Natural killer cell (primary cell): ENCODE measurements at regions not wholly inside any gene's neighbourhood (a gene's known extent, or its start where the extent isn't known, plus 50 kb on each side); places are given as distances from the start of the nearest gene placed in this dataset.

Source experiments
- ATAC-seq, 3 donors: fragments of 150-1000 bp in 2 of 3; fragments of 200-7000 bp in 1 of 3; cut with Tn5 transposase; 1 replicate in 1 of 3; 2 replicates in 2 of 3; pipeline ENCODE4 v1.10.0; 2021; ENCODE audit warnings: mild to moderate bottlenecking in 2 of 3, moderate library complexity in 2 of 3
- DNase-seq, 2 donors: peaks; one replicate each; pipeline versions ENCODE4 v3.0.0 to v3.0.0-alpha.2; 2013 to 2021; ENCODE audit warnings: mixed read lengths in 1 of 2
- H3K27ac ChIP-seq: one replicate; pipeline ENCODE4 v1.5.1; 2013; ENCODE audit warnings: mild to moderate bottlenecking, low read length
- H3K27me3 ChIP-seq: one replicate; pipeline ENCODE4 v1.6.1; 2013; ENCODE audit warnings: low read length; ENCODE audit not compliant: control insufficient read depth, insufficient read depth
- H3K36me3 ChIP-seq: one replicate; pipeline ENCODE4 v1.6.1; 2013; ENCODE audit warnings: low read length; ENCODE audit not compliant: control insufficient read depth, insufficient read depth
- H3K4me1 ChIP-seq: one replicate; pipeline ENCODE4 v1.6.1; 2013; ENCODE audit warnings: low read length; ENCODE audit not compliant: control insufficient read depth, insufficient read depth
- H3K4me3 ChIP-seq: one replicate; pipeline ENCODE4 v1.5.1; 2013; ENCODE audit warnings: low read length
- H3K9me3 ChIP-seq: one replicate; pipeline ENCODE4 v1.6.1; 2013; ENCODE audit warnings: low read length; ENCODE audit not compliant: control insufficient read depth, insufficient read depth
- H3K27ac Mint-ChIP-seq, 2 donors: one replicate each; pipeline ENCODE4 v1.8.0; 2022; ENCODE audit warnings: mild to moderate bottlenecking in 2 of 2, mixed read lengths in 2 of 2, moderate library complexity in 1 of 2
- H3K27me3 Mint-ChIP-seq, 2 donors: one replicate each; pipeline ENCODE4 v1.8.0; 2022; ENCODE audit warnings: low read depth in 2 of 2, mixed read lengths in 2 of 2
- H3K36me3 Mint-ChIP-seq: one replicate; pipeline ENCODE4 v1.8.0; 2022; ENCODE audit warnings: mixed read lengths
- H3K4me1 Mint-ChIP-seq, 2 donors: one replicate each; pipeline ENCODE4 v1.8.0; 2022; ENCODE audit warnings: mixed read lengths in 2 of 2
- H3K4me3 Mint-ChIP-seq: one replicate; pipeline ENCODE4 v1.8.0; 2022; ENCODE audit warnings: mild to moderate bottlenecking, moderate library complexity, mixed read lengths
- H3K9me3 Mint-ChIP-seq, 2 donors: one replicate each; pipeline ENCODE4 v1.8.0; 2022; ENCODE audit warnings: mixed read lengths in 2 of 2
- WGBS: methylation state at CpG from one replicate; pipeline ENCODE4 v1.1.7; 2013; ENCODE audit warnings: missing lambda C conversion rate; ENCODE audit not compliant: insufficient coverage; 5-methylcytosine and 5-hydroxymethylcytosine counted together
- intact Hi-C: fragments of 100-400 bp; cut with micrococcal nuclease; formaldehyde crosslinking; loops from one replicate; pipeline ENCODE4 v1.14.2; 2022
- TF ChIP-seq, protein P1 (sequence below): fragments of 200-600 bp; IDR thresholded peaks from one replicate; pipeline ENCODE4 v1.8.0; 2022; ENCODE audit warnings: antibody characterized with exemption

DNA sequence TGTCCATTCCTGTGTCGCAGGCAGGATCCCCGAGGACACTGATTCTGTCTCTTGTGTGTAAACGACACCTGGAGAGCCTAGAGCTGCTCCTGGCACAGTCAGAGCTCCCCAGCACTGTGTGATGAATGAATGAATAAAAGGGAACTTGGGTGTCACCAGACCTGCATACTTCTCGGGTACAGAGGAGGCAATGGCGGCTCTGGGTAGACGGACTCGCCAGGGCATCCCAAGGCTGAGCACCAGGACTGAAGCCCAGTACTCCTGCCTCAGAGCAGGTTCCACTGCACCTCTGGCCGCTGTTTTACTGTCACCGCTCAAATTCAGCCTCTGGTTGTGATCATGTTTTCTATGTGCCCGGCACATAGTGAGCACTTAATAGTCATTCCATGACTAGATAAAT, 255.8 kb downstream of the GLRX3 start:
- H3K4me1 Mint-ChIP-seq, result no peaks in the 10 kb centered on the region
- H3K4me3 ChIP-seq, result no peak overlapping the region
- WGBS, result 92% methylated on average over 10 of the region's 10 CpGs

DNA sequence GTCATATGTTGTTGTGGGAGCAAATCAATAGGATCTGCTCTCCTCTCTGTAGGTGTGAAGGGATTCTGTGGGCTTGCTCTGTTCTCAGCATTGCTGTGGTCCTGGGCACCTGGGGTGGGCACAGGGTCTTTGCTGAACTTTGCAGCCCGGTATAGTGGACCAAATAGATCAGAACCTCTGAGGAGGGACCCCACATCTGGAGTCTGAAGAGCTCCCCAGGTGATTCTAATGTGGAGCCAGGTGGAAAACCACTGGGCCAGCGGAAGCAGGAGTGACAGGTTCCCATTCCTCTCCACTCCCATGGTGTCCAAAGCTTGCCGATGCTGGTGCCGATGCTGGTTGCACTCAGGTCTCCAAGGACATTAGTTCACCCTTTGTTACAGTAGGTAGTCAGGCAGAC, 257.2 kb downstream of the GLRX3 start:
- 84% methylated on average over 4 of the region's 4 CpGs for WGBS
- Histone ChIP-seq H3K27me3 (no peaks in the 10 kb centered on the region), H3K36me3 (no peaks in the 10 kb centered on the region), H3K27ac (no peak overlapping the region), H3K4me3 (no peak overlapping the region), H3K9me3 (peaks cover 20% of the 10 kb centered on the region), H3K4me1 (no peaks in the 10 kb centered on the region)
- ATAC-seq, result no peak
- peaks cover 0 to 3% of the 10 kb centered on the region in 2 donors for H3K9me3 Mint-ChIP-seq
- no peak for DNase-seq
- no peak overlapping the region for H3K4me3 Mint-ChIP-seq
- H3K27ac Mint-ChIP-seq, result no peak overlapping the region
- intact Hi-C loops, result no loop called here
- TF ChIP-seq, protein P1, sequence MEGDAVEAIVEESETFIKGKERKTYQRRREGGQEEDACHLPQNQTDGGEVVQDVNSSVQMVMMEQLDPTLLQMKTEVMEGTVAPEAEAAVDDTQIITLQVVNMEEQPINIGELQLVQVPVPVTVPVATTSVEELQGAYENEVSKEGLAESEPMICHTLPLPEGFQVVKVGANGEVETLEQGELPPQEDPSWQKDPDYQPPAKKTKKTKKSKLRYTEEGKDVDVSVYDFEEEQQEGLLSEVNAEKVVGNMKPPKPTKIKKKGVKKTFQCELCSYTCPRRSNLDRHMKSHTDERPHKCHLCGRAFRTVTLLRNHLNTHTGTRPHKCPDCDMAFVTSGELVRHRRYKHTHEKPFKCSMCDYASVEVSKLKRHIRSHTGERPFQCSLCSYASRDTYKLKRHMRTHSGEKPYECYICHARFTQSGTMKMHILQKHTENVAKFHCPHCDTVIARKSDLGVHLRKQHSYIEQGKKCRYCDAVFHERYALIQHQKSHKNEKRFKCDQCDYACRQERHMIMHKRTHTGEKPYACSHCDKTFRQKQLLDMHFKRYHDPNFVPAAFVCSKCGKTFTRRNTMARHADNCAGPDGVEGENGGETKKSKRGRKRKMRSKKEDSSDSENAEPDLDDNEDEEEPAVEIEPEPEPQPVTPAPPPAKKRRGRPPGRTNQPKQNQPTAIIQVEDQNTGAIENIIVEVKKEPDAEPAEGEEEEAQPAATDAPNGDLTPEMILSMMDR, result no peak
- no peaks in the 10 kb centered on the region for H3K4me1 Mint-ChIP-seq
- no peaks in the 10 kb centered on the region for H3K36me3 Mint-ChIP-seq
- peaks cover 0 to 4% of the 10 kb centered on the region in 2 donors for H3K27me3 Mint-ChIP-seq

More for the DNA sequence above, 255.8 kb downstream of the GLRX3 start:
- Histone ChIP-seq H3K9me3 (peaks cover 20% of the 10 kb centered on the region), H3K27me3 (no peaks in the 10 kb centered on the region), H3K27ac (no peak overlapping the region), H3K4me1 (no peaks in the 10 kb centered on the region), H3K36me3 (no peaks in the 10 kb centered on the region)
- TF ChIP-seq, protein P1, result no peak
- DNase-seq (no peak), ATAC-seq (no peak)
- no peaks in the 10 kb centered on the region for H3K36me3 Mint-ChIP-seq
- intact Hi-C loops, result no loop called here
- H3K27ac Mint-ChIP-seq, result no peak overlapping the region
- peaks cover 3 to 6% of the 10 kb centered on the region in 2 donors for H3K9me3 Mint-ChIP-seq
- H3K27me3 Mint-ChIP-seq, result peaks cover 0 to 4% of the 10 kb centered on the region in 2 donors
- H3K4me3 Mint-ChIP-seq, result no peak overlapping the region

DNA sequence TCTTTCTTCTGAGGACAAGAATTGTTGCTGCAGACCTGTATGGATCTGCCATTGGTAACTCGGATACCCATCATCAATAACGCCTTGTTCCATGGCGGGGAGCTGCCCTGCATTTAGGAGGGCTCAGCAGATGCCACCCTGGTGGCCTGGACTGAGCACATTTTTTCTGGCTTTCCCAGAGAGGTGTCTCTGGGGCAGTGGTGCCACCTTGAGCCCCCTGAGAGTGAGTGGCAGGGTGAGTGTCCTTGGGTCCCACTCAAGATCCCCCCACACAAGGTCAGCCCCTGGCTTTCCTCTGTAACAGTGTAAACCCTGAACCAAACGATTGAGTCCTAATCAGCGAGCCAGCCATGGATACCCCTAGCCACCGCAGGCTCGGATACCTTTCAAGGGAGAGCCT, 258.6 kb downstream of the GLRX3 start:
- peaks cover 0 to 4% of the 10 kb centered on the region in 2 donors for H3K27me3 Mint-ChIP-seq
- DNase-seq (no peak), ATAC-seq (no peak)
- no peak overlapping the region for H3K27ac Mint-ChIP-seq
- Histone ChIP-seq H3K36me3 (no peaks in the 10 kb centered on the region), H3K4me3 (no peak overlapping the region), H3K9me3 (peaks cover 20% of the 10 kb centered on the region), H3K27ac (no peak overlapping the region), H3K4me1 (no peaks in the 10 kb centered on the region), H3K27me3 (no peaks in the 10 kb centered on the region)
- H3K4me3 Mint-ChIP-seq, result no peak overlapping the region
- peaks cover 0 to 3% of the 10 kb centered on the region in 2 donors for H3K9me3 Mint-ChIP-seq
- 75% methylated on average over 7 of the region's 7 CpGs for WGBS
- no peaks in the 10 kb centered on the region for H3K4me1 Mint-ChIP-seq
- intact Hi-C loops, result no loop called here
- no peaks in the 10 kb centered on the region for H3K36me3 Mint-ChIP-seq
- TF ChIP-seq, protein P1, result no peak

DNA sequence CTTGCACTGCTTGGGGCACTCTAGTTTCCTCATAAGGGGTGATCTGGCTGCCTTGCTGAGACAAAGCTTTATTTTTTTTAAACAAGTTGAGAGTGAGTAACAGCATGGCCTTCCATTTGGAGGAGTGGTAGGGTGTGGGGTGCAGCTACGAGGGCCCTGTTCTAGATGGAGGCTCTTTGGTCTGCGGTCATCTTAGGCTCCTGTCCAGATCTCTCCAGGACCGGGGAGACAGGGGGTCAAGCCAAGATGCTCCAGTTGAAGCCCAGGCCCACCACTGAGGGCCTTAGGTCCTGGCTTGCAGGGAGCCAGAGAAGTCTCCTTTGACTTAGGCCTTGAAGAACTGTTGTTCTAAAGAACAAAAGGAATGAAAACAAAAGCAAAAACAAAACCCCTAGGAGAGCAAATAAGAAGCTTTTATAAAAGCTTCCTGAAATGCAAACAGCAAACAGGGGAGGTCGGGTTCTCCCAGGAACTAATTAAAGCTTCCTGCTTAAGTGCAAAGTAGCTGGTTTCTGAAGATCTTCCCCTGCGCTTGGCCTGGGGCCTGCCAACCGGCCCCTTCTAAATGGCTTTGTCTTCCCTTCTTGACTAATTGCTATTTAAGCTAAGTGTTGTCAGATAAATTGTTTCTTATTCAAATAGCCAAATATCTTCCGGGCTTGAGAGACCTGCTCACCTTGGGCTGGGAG, 259.2 kb downstream of the GLRX3 start:
- H3K27me3 Mint-ChIP-seq, result peaks cover 0 to 4% of the 10 kb centered on the region in 2 donors
- peaks cover 20% of the 10 kb centered on the region for H3K9me3 ChIP-seq
- intact Hi-C loops, result no loop called here
- no peak overlapping the region for H3K27ac ChIP-seq
- H3K27ac Mint-ChIP-seq, result no peak overlapping the region
- H3K27me3 ChIP-seq, result no peaks in the 10 kb centered on the region
- TF ChIP-seq, protein P1, result no peak
- peaks cover 0 to 3% of the 10 kb centered on the region in 2 donors for H3K9me3 Mint-ChIP-seq
- DNase-seq, result no peak
- H3K4me1 Mint-ChIP-seq, result no peaks in the 10 kb centered on the region
- H3K4me3 ChIP-seq, result no peak overlapping the region
- no peaks in the 10 kb centered on the region for H3K36me3 ChIP-seq
- ATAC-seq, result no peak
- H3K4me3 Mint-ChIP-seq, result no peak overlapping the region
- WGBS, result 69% methylated on average over 7 of the region's 7 CpGs
- no peaks in the 10 kb centered on the region for H3K36me3 Mint-ChIP-seq
- H3K4me1 ChIP-seq, result no peaks in the 10 kb centered on the region
